K562 (cell line): ENCODE measurements at regions not wholly inside any gene's neighbourhood (a gene's known extent, or its start where the extent isn't known, plus 50 kb on each side); places are given as distances from the start of the nearest gene placed in this dataset.
A peak's percentile ranks its signal among the peaks of the same experiment; 100 is the strongest.

Source experiments
- ATAC-seq: fragments of 200-7000 bp; cut with Tn5 transposase; 3 replicates; pipeline ENCODE4 v1.9.1; 2020; ENCODE audit warnings: moderate library complexity
- BruUV-seq: library from RNA; stranded (reverse); fragments of 400-500 nt; replicated peaks from 2 replicates; lab custom pipeline; 2021; lab: Mats Ljungman, UMichigan
- CTCF ChIA-PET: fragments of 300-600 bp; formaldehyde crosslinking; extraction: SDS; loops from one replicate; lab custom pipeline; 2021; ENCODE audit warnings: low intra/inter-chr PET ratio; lab: Yijun Ruan, JAX
- POLR2A ChIA-PET: fragments of 300-600, 350-650 bp; sonication (Branson Sonifier 250); formaldehyde crosslinking; extraction: SDS; loops from one replicate; lab custom pipeline; 2021; ENCODE audit warnings: antibody characterized with exemption, inconsistent platforms; lab: Yijun Ruan, JAX
- DNase-seq, 4 experiments: peaks; one replicate each; pipeline versions ENCODE4 v3.0.0 to v3.0.0-alpha.2; 2011 to 2018; ENCODE audit warnings: low spot score in 3 of 4, mixed read lengths in 3 of 4; ENCODE audit errors: extremely low read depth in 1 of 4
- FAIRE-seq: peaks from 2 replicates; lab custom pipeline; 2011; peaks lifted over from hg19 to GRCh38; lab: Jason Lieb, UNC
- H2AFZ ChIP-seq: 2 replicates; pipeline ENCODE4 v1.6.0; 2011; ENCODE audit warnings: low read depth, low read length, control low read depth, inconsistent platforms
- H3K27ac ChIP-seq: fragments of 200-600 bp; 3 replicates; pipeline ENCODE4 v1.8.0; 2011; ENCODE audit warnings: low read depth, mild to moderate bottlenecking, control low read depth, inconsistent platforms, low read length, moderate library complexity, mixed read lengths; ENCODE audit errors: extremely low read depth
- H3K27me3 ChIP-seq, 2 experiments: fragments of 300-600 bp in 1 of 2; 2 replicates in 1 of 2; 3 replicates in 1 of 2; pipeline versions ENCODE4 v1.6.0 to v1.8.0; 2011; ENCODE audit warnings: inconsistent platforms in 2 of 2, low read length in 2 of 2, mild to moderate bottlenecking in 1 of 2, mixed read lengths in 1 of 2, moderate library complexity in 1 of 2; ENCODE audit not compliant: control insufficient read depth in 2 of 2, insufficient read depth in 2 of 2
- H3K36me3 ChIP-seq: fragments of 300-600 bp; 3 replicates; pipeline ENCODE4 v1.8.0; 2011; ENCODE audit warnings: mild to moderate bottlenecking, low read length, inconsistent platforms; ENCODE audit not compliant: control insufficient read depth, insufficient read depth
- H3K4me1 ChIP-seq, 2 experiments: fragments of 200-600 bp in 1 of 2; replicated peaks in 1 of 2; 2 replicates in 1 of 2; 3 replicates in 1 of 2; pipeline versions ENCODE4 v1.5.1 to v1.8.0; 2011; ENCODE audit warnings: inconsistent platforms in 2 of 2, low read length in 2 of 2, mild to moderate bottlenecking in 1 of 2, mixed read lengths in 1 of 2, moderate library complexity in 1 of 2; ENCODE audit not compliant: control insufficient read depth in 2 of 2, insufficient read depth in 2 of 2
- H3K4me2 ChIP-seq: 2 replicates; pipeline ENCODE4 v1.6.1; 2011; ENCODE audit warnings: low read length, control low read depth, inconsistent platforms, mixed read lengths; ENCODE audit not compliant: insufficient read depth
- H3K4me3 ChIP-seq: fragments of 200-600 bp; sonication (generic), shearing (Covaris generic); 2 replicates; pipeline ENCODE4 v1.5.1; 2016; ENCODE audit warnings: control low read depth, inconsistent platforms
- H3K79me2 ChIP-seq: fragments of 200-600 bp; 3 replicates; pipeline ENCODE4 v1.8.0; 2011; ENCODE audit warnings: low read length, inconsistent platforms; ENCODE audit not compliant: control insufficient read depth, insufficient read depth
- H3K9ac ChIP-seq, 2 experiments: 2 replicates each; pipeline versions ENCODE4 v1.6.0 to v1.6.1; 2011; ENCODE audit warnings: low read depth in 2 of 2, low read length in 2 of 2, control low read depth in 1 of 2, inconsistent platforms in 1 of 2, mild to moderate bottlenecking in 1 of 2, mixed read lengths in 1 of 2; ENCODE audit not compliant: insufficient read depth in 1 of 2
- H3K9me1 ChIP-seq: one replicate; pipeline ENCODE4 v1.6.0; 2011; ENCODE audit warnings: inconsistent platforms, mild to moderate bottlenecking, low read length, moderate library complexity; ENCODE audit not compliant: control insufficient read depth, insufficient read depth
- H3K9me3 ChIP-seq: replicated peaks from 2 replicates; pipeline ENCODE4 v1.5.1; 2011; ENCODE audit warnings: low read depth, low read length, inconsistent platforms; ENCODE audit not compliant: control insufficient read depth, insufficient read depth
- H4K20me1 ChIP-seq: replicated peaks from 2 replicates; pipeline ENCODE4 v1.6.1; 2011; ENCODE audit warnings: low read length, inconsistent platforms, mixed read lengths; ENCODE audit not compliant: control insufficient read depth, insufficient read depth
- ARID4B ChIP-seq: sonication (generic); formaldehyde crosslinking; IDR thresholded peaks from 2 replicates; pipeline ENCODE4 v1.8.0; 2022; ENCODE audit warnings: mild to moderate bottlenecking, missing genetic modification reagents
- MAFG ChIP-seq: fragments of 450-650 bp; conservative IDR thresholded peaks from 2 replicates; pipeline ENCODE4 v1.6.1; 2016; ENCODE audit warnings: missing genetic modification characterization, missing compliant biosample characterization
- MYNN ChIP-seq, 2 experiments: sonication (generic); formaldehyde crosslinking in 1 of 2; IDR thresholded peaks; 2 replicates each; pipeline versions ENCODE4 v1.5.0 to v1.6.1; 2016 to 2020; ENCODE audit warnings: antibody characterized with exemption in 1 of 2, missing genetic modification reagents in 1 of 2
- POLR3A ChIP-seq: IDR thresholded peaks from 2 replicates; pipeline ENCODE4 v1.6.1; 2011; ENCODE audit warnings: borderline replicate concordance, mild to moderate bottlenecking, moderate library complexity; ENCODE audit not compliant: insufficient read length, insufficient read depth; ENCODE audit errors: extremely low read depth
- SIN3A ChIP-seq, 2 experiments: fragments of 150-350 bp in 1 of 2; IDR thresholded peaks; 2 replicates each; pipeline ENCODE4 v1.6.1; 2011 to 2016; ENCODE audit warnings: borderline replicate concordance in 2 of 2, low read depth in 2 of 2, low read length in 2 of 2, mild to moderate bottlenecking in 2 of 2, moderate library complexity in 2 of 2; ENCODE audit not compliant: control insufficient read depth in 1 of 2
- ZBTB2 ChIP-seq: fragments of 450-650 bp; IDR thresholded peaks from 2 replicates; pipeline ENCODE4 v1.6.1; 2016; ENCODE audit warnings: antibody characterized with exemption
- ZNF354B ChIP-seq: fragments of 250-450 bp; sonication (Bioruptor Pico); IDR thresholded peaks from 2 replicates; pipeline ENCODE4 v1.4.0; 2020
- ZNF445 ChIP-seq: fragments of 250-450 bp; sonication (Bioruptor Pico); IDR thresholded peaks from 2 replicates; pipeline ENCODE4 v1.4.0; 2020; ENCODE audit warnings: low read depth, mild to moderate bottlenecking, moderate library complexity
- ZNF507 ChIP-seq: conservative IDR thresholded peaks from 2 replicates; pipeline ENCODE4 v1.6.1; 2017; ENCODE audit warnings: missing genetic modification characterization, missing compliant biosample characterization
- ZNF717 ChIP-seq: fragments of 250-450 bp; sonication (Bioruptor Pico); IDR thresholded peaks from 2 replicates; pipeline ENCODE4 v1.5.0; 2021
- WGBS: fragments of 100-300 bp; shearing (Covaris generic); methylation state at CpG from one replicate; pipeline ENCODE4 v1.1.6; 2016; ENCODE audit warnings: low coverage, mixed read lengths; ENCODE audit not compliant: insufficient coverage; ENCODE audit errors: missing lambda C conversion rate; 5-methylcytosine and 5-hydroxymethylcytosine counted together
- in situ Hi-C: fragments of 300-500 bp; cut with MboI; formaldehyde crosslinking; loops from 4 replicates; pipeline ENCODE4 v1.15.0; 2018; ENCODE audit warnings: inconsistent platforms, mixed read lengths
- intact Hi-C: fragments of 100-400 bp; cut with micrococcal nuclease; formaldehyde crosslinking; loops from 2 replicates; pipeline ENCODE4 v1.14.2; 2022

GRCh38 chr4:59175617-59176016 lies 2024.5 kb upstream of the ADGRL3 start:
- in situ Hi-C loops (no loop called here), intact Hi-C loops (no loop called here)
- Histone ChIP-seq H3K9me3 (no peaks in the 10 kb centered on the region; the same call in 1 of the 2 replicates), H3K79me2 (no peaks in the 10 kb centered on the region), H3K9ac (no peak overlapping the region), H3K36me3 (no peaks in the 10 kb centered on the region), H3K27ac (no peak overlapping the region), H3K4me3 (no peak overlapping the region), H3K27me3 (no peaks in the 10 kb centered on the region), H3K4me1 (no peaks in the 10 kb centered on the region), H3K9me1 (no peaks in the 10 kb centered on the region), H2AFZ (no peak overlapping the region), H4K20me1 (no peaks in the 10 kb centered on the region), H3K4me2 (no peak overlapping the region)
- no TSS peak for BruUV-seq
- FAIRE-seq (no peak), DNase-seq (no peak), ATAC-seq (no peak)
- TF ChIP-seq MAFG (tag) (peak; percentile 19; the same call in 1 of the 2 replicates), ZNF445 (CRISPR knock-in tag) (no peak), MYNN (IDR thresholded peaks at IDR 0.05) (no peak), MYNN (CRISPR knock-in tag; IDR thresholded peaks at IDR 0.05) (no peak)
- ChIA-PET POLR2A (no interaction called here), CTCF (no interaction called here)
- WGBS: 6% methylated on average over 1 of the region's 1 CpG

GRCh38 chr4:59179372-59179771 lies 2020.8 kb upstream of the ADGRL3 start:
- H3K27ac ChIP-seq: no peak overlapping the region
- no peak overlapping the region for H3K4me3 ChIP-seq
- H3K79me2 ChIP-seq: no peaks in the 10 kb centered on the region
- ChIA-PET POLR2A (no interaction called here), CTCF (no interaction called here)
- in situ Hi-C loops (no loop called here), intact Hi-C loops (no loop called here)
- no peaks in the 10 kb centered on the region for H3K9me1 ChIP-seq
- H3K9me3 ChIP-seq: no peaks in the 10 kb centered on the region; the same call in 1 of the 2 replicates
- H3K9ac ChIP-seq: no peak overlapping the region
- DNase-seq (no peak), FAIRE-seq (no peak), ATAC-seq (no peak)
- H3K27me3 ChIP-seq: no peaks in the 10 kb centered on the region
- H3K4me2 ChIP-seq: no peak overlapping the region
- no peaks in the 10 kb centered on the region for H3K36me3 ChIP-seq
- H2AFZ ChIP-seq: no peak overlapping the region
- no TSS peak for BruUV-seq
- H3K4me1 ChIP-seq: no peaks in the 10 kb centered on the region
- H4K20me1 ChIP-seq: no peaks in the 10 kb centered on the region
- TF ChIP-seq ZNF717 (CRISPR knock-in tag): no peak
- TF ChIP-seq POLR3A: no peak
- no peak for TF ChIP-seq SIN3A (IDR thresholded peaks at IDR 0.05; ENCODE audit: borderline replicate concordance in 2 of 2, control insufficient read depth in 1 of 2, low read depth in 2 of 2, low read length in 2 of 2)
- TF ChIP-seq ZNF507 (tag): no peak
- no peak for TF ChIP-seq ZNF354B (CRISPR knock-in tag)
- no peak for TF ChIP-seq ZBTB2
- TF ChIP-seq ARID4B (CRISPR knock-in tag): no peak
